ENCODE measurements at regions not wholly inside any gene's neighbourhood (a gene's known extent, or its start where the extent isn't known, plus 50 kb on each side); places are given as distances from the start of the nearest gene placed in this dataset.

- TF ChIP-seq, protein P1, sequence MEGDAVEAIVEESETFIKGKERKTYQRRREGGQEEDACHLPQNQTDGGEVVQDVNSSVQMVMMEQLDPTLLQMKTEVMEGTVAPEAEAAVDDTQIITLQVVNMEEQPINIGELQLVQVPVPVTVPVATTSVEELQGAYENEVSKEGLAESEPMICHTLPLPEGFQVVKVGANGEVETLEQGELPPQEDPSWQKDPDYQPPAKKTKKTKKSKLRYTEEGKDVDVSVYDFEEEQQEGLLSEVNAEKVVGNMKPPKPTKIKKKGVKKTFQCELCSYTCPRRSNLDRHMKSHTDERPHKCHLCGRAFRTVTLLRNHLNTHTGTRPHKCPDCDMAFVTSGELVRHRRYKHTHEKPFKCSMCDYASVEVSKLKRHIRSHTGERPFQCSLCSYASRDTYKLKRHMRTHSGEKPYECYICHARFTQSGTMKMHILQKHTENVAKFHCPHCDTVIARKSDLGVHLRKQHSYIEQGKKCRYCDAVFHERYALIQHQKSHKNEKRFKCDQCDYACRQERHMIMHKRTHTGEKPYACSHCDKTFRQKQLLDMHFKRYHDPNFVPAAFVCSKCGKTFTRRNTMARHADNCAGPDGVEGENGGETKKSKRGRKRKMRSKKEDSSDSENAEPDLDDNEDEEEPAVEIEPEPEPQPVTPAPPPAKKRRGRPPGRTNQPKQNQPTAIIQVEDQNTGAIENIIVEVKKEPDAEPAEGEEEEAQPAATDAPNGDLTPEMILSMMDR (IDR thresholded peaks at IDR 0.05; ENCODE audit: extremely low read depth in 1 of 2, insufficient read depth in 1 of 2, low read depth in 1 of 2, low read length in 2 of 2): no peak
- TF ChIP-seq MYC (IDR thresholded peaks at IDR 0.05; ENCODE audit: low read depth, low read length) (no peak), POLR2A (IDR thresholded peaks at IDR 0.05; ENCODE audit: low read depth, low read length) (no peak), MAX (IDR thresholded peaks at IDR 0.05; ENCODE audit: insufficient read depth, insufficient read length) (no peak), EZH2 (IDR thresholded peaks at IDR 0.05; ENCODE audit: borderline replicate concordance, low read depth, low read length, severe bottlenecking) (no peak), POLR2AphosphoS5 (IDR thresholded peaks at IDR 0.05; ENCODE audit: insufficient read depth, low read depth, low read length) (no peak), JUN (IDR thresholded peaks at IDR 0.05; ENCODE audit: borderline replicate concordance, insufficient read depth, insufficient read length, low read depth) (no peak), FOS (IDR thresholded peaks at IDR 0.05; ENCODE audit: borderline replicate concordance, insufficient read depth, low read length) (no peak), GATA2 (IDR thresholded peaks at IDR 0.05; ENCODE audit: insufficient read depth, insufficient read length, low read depth, low read length) (no peak)
Observed at GRCh38 chr10:29923416-29923965, 135.9 kb downstream of the JCAD start.

All from endothelial cell of umbilical vein (primary cell).